ENCODE measurements at regions not wholly inside any gene's neighbourhood (a gene's known extent, or its start where the extent isn't known, plus 50 kb on each side); places are given as distances from the start of the nearest gene placed in this dataset.
"Not testable (repeated sequence)": the region's sequence is repeated elsewhere in the genome, so short reads cannot be mapped to it uniquely, and the experiment has no call there.

- no peak for DNase-seq (ENCODE audit: low read depth)
Observed at GRCh38 chr10:9994131-9994530, 1023.5 kb upstream of the CELF2 start.

DNA sequence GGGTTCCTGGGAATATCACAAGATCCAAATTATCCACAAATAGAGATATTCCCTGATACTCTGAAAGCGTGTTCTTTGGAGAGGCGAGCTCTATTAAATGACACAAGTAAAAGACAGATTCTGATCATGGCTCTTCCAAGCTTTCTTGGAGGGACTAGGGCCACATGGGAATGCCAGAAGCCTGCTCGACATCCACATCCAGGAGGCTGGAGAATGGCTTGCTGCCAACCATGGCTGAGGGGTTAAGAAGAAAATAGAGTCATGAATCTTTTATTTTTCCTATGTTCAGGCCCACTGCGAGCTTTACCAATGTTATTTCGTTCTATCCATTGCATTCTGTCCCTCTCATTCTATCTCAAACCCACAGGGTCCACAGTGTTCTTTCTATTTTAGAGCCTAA is 1018.0 kb upstream of the CELF2 start:
- no peak for DNase-seq (ENCODE audit: low read depth)

DNA sequence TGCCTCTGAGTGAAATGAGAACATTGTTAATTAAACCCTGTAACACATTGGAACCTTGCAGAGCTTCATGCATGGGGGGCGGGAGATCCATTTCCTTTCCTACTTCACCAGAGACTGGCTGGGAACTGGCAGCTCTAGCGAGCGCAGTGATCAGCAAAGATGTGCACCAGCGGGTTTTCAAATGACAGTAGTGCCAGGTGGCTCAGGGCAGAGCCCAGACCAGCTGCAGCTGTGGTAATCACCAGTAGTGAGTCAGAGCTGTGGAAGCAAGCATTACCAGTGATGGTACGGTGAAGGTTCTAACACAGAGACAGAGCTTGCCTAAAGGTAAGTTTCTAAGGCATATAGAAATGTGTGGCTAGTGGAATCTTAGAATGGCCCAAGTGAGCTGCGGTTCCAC is 1009.7 kb upstream of the CELF2 start:
- DNase-seq (ENCODE audit: low read depth) = no peak

DNA sequence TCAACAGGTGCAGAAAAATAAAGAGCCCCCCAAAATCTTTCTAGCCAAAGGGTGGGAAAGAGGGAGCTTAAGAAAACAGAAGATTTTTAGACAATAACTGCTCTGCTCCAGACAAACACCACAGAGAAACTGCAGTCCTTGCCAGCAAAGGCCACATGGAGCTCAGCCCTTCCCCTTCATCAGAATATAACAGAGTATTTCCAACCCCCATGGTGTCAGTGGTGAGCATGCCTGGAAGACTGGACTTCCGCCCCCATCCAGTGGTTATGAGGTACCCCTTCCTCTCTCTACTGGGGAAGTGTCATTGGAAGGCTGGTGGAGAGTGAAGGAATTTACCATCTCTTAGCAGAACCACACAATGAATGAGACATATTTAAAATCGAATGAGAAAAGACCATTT is 1007.3 kb upstream of the CELF2 start:
- no peak for DNase-seq (ENCODE audit: low read depth)

GRCh38 chr10:10014846-10015245 is 1002.8 kb upstream of the CELF2 start:
- DNase-seq (ENCODE audit: low read depth) = no peak

DNA sequence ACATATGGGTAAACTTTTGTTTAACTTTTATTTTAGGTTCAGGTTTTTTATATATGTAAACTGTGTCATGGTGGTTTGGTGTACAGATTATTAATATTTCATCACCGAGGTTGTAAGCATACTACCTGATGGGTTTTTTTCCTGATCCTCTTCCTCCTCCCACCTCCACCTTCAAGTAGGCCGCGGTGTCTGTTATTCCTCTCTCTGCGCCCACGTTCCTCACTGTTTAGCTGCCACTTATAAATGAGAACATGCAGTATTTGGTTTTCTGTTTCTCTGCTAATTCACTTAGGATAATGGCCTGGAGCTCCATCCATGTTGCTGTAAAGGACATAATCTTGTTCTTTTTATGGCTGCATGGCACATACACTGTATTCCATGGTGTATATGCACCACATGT is 1000.0 kb upstream of the CELF2 start:
- no peak for DNase-seq (ENCODE audit: low read depth)

DNA sequence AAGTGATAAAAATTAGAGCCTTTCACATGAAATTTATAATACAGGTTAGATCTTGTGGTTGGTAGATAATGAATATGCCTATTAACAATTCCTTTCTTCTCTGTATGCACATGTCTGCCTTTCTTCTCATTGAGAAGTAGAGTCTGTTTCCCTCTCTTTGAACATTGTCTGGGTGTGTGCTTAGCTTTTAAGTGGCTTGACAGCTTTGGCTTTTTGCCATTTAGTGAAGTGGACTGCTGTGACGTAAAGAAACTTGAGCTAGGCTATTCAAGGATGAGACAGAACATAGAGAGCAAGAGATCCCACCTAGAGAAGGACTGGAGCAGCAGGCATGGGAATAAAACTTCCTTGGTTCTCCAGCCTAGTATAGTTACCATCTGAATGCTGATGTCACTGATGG is 996.7 kb upstream of the CELF2 start:
- DNase-seq (ENCODE audit: low read depth) = no peak

GRCh38 chr10:10032991-10033390 is 984.7 kb upstream of the CELF2 start:
- no peak for DNase-seq (ENCODE audit: low read depth)

DNA sequence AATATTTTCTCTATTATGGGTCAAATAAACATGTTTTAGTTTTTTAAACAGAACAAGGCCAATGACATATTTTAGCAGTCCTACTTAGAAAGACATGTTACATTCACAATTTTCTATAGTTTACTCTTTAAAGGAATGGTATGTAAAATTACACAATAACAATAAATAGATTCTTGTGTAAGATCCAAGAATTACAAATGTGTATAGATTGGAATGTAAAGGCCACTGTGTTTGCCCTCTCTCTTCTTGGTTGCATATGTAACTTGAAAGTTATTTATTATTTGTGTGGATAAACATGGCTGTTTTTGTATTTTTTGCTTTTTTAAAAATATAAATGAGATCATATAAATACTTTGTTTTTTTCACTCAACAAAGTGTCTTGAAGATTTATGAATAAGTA is 979.3 kb upstream of the CELF2 start:
- DNase-seq (ENCODE audit: low read depth) = no peak

DNA sequence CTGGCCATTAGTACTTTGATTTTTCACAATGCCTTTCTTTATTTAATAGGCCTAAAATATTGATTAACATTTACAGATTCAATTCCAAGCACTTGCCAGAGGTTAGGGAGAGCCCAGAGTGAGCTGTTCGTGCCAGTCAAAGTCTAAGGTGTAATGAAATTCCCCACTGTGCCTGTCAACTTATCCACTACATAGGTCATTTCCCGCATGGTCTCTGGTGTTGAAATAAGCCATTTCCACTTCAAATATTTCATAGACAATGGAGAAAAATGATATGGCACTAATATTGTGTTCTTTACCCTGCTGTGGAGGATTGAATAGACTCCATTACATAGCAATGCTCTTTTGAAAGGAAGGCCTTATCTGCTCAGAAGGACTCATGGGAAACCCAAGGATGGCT is 978.1 kb upstream of the CELF2 start:
- DNase-seq (ENCODE audit: low read depth) = no peak

GRCh38 chr10:10043083-10043482 is 974.6 kb upstream of the CELF2 start:
- DNase-seq (ENCODE audit: low read depth) = no peak

DNA sequence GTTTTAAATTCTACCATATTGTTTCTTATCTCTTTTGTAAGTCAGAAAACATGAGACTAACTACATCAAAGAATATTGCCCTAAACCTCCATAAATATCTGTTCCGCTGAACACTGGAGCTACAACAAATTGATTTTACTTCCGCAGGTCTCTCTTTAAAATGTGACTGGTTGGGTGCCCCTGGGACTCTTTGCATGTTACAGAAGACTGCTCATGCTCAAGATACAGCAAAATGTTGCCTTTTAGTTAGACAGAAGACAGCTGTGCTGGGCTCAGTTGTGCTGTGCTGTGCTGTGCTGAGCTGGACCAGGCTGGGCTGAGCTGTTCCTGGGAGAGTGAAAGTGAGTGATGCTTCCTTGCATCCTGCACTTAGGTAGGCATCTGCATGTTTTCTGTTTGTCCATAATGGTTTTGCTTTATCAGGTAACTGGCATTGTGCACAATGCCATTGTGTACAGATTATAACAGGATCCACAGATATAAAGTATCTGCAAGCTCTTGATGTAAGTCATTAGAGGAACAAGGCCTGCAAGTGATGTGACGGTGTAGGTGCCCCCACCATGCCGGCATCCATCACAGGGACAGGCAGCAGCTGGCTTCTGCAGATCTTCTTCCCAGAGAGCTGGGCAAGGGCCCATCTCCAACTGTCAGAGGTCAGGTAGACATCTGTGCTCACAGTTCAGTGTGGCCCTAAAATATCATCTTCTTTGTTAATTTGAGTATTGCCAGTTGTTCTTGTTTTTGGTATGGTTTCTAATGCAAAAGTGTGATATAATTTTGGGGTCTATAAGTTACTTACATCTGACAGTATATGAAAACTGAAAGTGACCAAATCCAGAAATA is 972.5 kb upstream of the CELF2 start:
- no peak for DNase-seq (ENCODE audit: low read depth)

- no peak for DNase-seq (ENCODE audit: low read depth)
Observed at GRCh38 chr10:10045765-10046028, 972.0 kb upstream of the CELF2 start.

DNA sequence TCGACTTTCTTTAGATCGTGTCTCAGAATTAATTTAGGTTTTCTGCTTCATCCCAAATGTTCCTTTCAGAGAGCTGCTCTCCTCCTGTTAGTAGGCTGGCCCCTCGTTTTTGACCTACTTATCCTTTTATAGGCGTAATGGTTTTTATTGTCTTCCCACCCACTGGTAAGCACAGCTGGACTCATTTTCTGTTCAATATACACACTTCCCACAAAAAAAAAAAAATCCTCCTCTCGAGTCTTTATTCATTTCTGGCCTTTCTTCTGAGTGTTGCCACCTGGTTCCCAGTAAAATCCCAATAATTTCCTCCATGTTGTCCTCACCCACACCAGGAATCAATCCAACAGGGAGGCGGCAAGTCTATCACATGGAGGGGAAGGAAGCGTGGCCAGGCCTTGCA is 970.2 kb upstream of the CELF2 start:
- no peak for DNase-seq (ENCODE audit: low read depth)

DNA sequence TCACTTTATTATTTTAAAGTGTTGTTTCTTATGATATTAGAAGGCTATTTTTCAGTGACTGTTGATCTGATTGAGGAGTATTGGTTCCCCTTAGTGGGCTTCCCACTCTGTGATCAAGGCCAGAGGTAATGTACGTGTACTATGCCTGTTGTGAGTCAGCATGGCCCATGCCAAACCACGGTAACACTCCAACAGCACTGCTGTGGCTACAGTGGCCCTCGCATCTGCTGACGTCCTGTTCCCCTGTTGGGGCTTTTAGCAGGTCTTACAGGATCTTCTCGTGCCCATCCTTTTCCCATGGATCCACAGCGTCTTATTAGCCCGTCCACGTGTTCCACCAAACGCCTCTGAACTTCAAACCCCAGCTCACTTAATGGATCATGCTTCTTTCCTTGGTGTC is 964.6 kb upstream of the CELF2 start:
- no peak for DNase-seq (ENCODE audit: low read depth)

DNA sequence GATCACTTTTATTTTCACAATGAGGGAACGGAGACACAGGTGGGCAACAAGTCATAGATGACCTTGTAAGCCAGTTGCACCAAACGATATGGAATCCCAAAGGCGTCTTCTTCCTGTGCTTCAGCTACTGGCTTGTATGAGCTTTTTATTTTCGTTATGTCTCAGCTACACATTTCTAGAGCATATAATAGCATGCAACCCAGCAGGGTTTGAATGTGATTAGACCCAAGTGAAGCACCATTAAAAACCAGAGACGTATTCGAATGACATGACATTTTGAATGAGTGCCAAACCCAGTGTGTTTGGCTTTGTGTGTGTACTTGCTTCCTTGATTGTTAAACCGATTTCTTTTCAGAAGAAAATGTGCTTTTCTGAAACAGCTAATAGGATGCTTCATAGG is 963.2 kb upstream of the CELF2 start:
- no peak for DNase-seq (ENCODE audit: low read depth)

DNA sequence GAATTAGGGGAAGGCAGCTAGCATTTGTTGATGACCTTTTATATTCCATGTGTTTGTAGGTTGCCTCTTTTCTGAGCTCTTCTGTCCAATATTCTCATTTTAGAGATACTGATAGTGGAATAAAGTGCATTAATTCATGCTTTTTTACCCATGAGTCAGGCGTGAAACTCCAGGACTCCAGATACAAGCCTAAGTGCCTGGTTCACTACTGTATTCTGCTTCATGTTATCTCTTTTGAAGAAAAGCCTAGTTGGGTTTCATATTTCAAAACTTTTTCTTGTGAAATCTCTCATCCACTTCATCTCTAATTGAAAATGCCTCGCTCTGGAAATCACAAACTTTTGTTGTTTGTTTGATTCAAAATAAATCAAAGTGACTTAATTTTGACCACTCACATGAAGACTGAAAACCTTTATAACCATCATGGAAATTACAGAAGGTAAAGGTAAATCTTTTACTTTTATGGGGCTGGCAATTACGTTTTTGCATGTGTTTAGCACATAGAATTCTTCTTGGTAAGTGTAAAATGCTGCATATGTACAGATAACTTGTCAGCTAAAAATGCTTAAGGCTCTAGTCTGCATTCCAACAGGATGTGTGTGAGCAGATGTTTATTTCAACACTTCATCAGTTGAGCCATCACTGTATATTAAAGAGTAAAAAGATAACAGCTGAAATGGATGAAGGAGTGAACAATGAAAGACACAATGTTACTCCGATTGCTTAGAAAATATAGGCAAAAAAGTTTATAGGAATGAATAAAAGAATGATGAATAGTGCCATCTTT is 961.8 kb upstream of the CELF2 start:
- no peak for DNase-seq (ENCODE audit: low read depth)

DNA sequence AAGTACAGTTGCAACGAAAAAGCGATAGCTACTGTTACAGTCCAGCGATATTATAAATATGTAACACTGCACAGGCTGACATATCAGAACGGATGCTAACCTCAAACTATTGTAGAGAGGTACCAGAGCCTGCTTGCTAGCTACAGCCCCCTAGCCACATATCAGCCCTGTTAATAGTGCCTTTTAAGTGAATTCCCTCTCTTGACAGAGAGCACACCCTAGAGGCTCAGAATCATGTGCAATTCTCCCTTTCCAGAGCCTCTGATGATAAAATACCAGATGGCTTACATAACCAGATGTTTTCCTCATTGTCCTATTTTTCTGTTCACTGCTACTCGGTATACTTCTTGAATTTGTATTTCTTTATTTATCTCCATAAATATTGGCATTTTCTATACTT is 960.7 kb upstream of the CELF2 start:
- peak; percentile 13 for DNase-seq (ENCODE audit: low read depth)

GRCh38 chr10:10067644-10068043 is 950.0 kb upstream of the CELF2 start:
- DNase-seq (ENCODE audit: low read depth) = no peak

DNA sequence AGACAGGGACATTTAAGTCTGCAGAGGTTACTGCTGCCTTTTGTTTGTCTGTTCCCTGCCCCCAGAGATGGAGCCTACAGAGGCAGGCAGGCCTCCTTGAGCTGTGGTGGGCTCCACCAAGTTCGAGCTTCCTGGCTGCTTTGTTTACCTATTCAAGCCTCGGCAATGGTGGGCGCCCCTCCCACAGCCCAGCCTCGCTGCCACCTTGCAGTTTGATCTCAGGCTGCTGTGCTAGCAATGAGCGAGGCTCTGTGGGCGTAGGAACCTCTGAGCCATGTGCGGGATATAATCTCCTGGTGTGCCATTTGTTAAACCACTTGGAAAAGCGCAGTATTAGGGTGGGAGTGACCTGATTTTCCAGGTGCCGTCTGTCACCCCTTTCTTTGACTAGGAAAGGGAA is 942.8 kb upstream of the CELF2 start:
- DNase-seq (ENCODE audit: low read depth) = not testable (repeated sequence)

GRCh38 chr10:10078446-10078845 is 939.2 kb upstream of the CELF2 start:
- DNase-seq (ENCODE audit: low read depth) = no peak

DNA sequence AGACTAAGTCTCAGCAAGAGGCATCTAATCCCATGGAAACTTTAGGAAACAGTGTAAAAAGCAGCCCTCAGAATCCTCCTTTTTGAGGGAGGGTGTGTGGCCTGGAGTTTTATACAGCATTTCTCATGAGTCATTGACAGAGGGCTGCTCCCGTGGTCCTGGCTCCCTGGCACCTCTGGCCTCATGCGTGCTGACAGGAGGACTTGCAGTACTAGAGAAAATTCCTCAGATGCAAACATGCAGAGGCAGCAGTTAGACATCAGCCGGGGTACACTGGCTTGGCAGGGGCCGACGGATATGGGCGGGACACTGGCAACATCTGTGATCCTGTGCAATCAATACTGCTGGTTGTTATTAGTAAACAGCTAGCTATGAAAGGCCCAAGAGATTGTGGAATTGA is 925.1 kb upstream of the CELF2 start:
- no peak for DNase-seq (ENCODE audit: low read depth)

DNA sequence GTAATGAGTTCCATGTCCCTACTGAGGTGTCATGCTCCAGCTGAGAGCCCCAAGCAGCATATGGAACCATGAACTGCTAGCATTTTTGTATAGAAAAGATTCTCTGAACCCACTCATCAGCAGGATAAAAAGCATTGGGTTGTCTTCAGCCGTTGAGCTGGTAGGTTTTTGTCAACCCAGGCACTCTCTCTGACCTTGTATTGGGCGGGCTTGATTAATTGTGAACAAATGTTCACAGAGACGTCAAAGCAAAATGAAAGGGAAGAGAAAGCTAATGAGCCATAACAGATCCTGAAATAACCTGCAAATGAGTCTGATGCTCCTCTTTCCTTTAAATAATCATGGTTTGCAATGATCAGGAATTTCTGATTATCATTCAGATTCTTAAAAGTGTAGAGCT is 924.7 kb upstream of the CELF2 start:
- DNase-seq (ENCODE audit: low read depth) = no peak

DNA sequence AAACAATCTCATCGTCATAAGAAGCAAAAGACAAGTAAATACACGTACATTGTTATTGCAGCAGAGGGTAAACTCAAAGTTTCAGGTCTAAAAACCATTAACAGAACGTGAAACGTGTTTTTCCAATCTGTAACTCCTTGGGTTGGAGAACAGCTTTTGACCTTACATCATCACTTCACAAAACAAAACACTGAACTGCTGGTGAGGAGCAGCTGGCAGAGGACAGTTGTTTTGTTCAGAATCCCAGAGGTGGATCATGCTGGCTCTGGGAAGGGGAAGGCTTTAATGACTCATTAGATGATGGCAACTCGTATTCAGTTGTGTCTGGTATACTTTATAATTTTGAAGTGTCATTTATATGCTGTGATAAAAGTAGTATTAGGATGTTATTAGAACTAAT is 923.0 kb upstream of the CELF2 start:
- DNase-seq (ENCODE audit: low read depth) = no peak
